ENCODE measurements at regions not wholly inside any gene's neighbourhood (a gene's known extent, or its start where the extent isn't known, plus 50 kb on each side); places are given as distances from the start of the nearest gene placed in this dataset.
"Not testable (repeated sequence)": the region's sequence is repeated elsewhere in the genome, so short reads cannot be mapped to it uniquely, and the experiment has no call there.

DNA sequence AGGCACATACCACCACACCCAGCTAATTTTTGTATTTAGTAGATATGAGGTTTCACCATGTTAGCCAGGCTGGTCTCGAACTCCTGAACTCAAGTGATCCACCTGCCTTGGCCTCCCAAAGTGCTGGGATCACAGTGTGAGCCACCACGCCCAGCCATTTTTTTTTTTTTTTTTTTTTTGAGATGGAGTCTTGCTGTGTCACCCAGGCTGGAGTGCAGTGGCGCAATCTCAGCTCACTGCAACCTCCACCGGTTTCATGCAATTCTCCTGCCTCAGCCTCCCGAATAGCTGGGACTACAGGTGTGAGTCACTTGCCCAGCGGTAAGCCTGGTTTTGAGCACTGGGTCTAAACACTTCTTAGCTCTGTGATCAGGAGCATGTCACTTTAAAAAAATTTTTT, 84.3 kb upstream of the ATF7IP2 start:
- TF ChIP-seq, protein P1, sequence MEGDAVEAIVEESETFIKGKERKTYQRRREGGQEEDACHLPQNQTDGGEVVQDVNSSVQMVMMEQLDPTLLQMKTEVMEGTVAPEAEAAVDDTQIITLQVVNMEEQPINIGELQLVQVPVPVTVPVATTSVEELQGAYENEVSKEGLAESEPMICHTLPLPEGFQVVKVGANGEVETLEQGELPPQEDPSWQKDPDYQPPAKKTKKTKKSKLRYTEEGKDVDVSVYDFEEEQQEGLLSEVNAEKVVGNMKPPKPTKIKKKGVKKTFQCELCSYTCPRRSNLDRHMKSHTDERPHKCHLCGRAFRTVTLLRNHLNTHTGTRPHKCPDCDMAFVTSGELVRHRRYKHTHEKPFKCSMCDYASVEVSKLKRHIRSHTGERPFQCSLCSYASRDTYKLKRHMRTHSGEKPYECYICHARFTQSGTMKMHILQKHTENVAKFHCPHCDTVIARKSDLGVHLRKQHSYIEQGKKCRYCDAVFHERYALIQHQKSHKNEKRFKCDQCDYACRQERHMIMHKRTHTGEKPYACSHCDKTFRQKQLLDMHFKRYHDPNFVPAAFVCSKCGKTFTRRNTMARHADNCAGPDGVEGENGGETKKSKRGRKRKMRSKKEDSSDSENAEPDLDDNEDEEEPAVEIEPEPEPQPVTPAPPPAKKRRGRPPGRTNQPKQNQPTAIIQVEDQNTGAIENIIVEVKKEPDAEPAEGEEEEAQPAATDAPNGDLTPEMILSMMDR (optimal IDR thresholded peaks at IDR 0.05 in 1 of 3, IDR thresholded peaks at IDR 0.05 in 1 of 3, conservative IDR thresholded peaks at IDR 0.05 in 1 of 3; ENCODE audit: extremely low read depth in 1 of 3, insufficient read depth in 2 of 3, low read length in 3 of 3) = not testable (repeated sequence)
- not testable (repeated sequence) for TF ChIP-seq EZH2 (IDR thresholded peaks at IDR 0.05; ENCODE audit: low read length)

Data from keratinocyte (primary cell).